K562 (cell line): ENCODE measurements at regions not wholly inside any gene's neighbourhood (a gene's known extent, or its start where the extent isn't known, plus 50 kb on each side); places are given as distances from the start of the nearest gene placed in this dataset.

Experiments used
- ATAC-seq: fragments of 200-7000 bp; cut with Tn5 transposase; 3 replicates; pipeline ENCODE4 v1.9.1; 2020; ENCODE audit warnings: moderate library complexity
- BruUV-seq: library from RNA; stranded (reverse); fragments of 400-500 nt; replicated peaks from 2 replicates; lab custom pipeline; 2021; lab: Mats Ljungman, UMichigan
- CTCF ChIA-PET: fragments of 300-600 bp; formaldehyde crosslinking; extraction: SDS; loops from one replicate; lab custom pipeline; 2021; ENCODE audit warnings: low intra/inter-chr PET ratio; lab: Yijun Ruan, JAX
- POLR2A ChIA-PET: fragments of 300-600, 350-650 bp; sonication (Branson Sonifier 250); formaldehyde crosslinking; extraction: SDS; loops from one replicate; lab custom pipeline; 2021; ENCODE audit warnings: antibody characterized with exemption, inconsistent platforms; lab: Yijun Ruan, JAX
- DNase-seq, 4 experiments: peaks; one replicate each; pipeline versions ENCODE4 v3.0.0 to v3.0.0-alpha.2; 2011 to 2018; ENCODE audit warnings: low spot score in 3 of 4, mixed read lengths in 3 of 4; ENCODE audit errors: extremely low read depth in 1 of 4
- FAIRE-seq: peaks from 2 replicates; lab custom pipeline; 2011; peaks lifted over from hg19 to GRCh38; lab: Jason Lieb, UNC
- H2AFZ ChIP-seq: 2 replicates; pipeline ENCODE4 v1.6.0; 2011; ENCODE audit warnings: low read depth, low read length, control low read depth, inconsistent platforms
- H3K27ac ChIP-seq: fragments of 200-600 bp; 3 replicates; pipeline ENCODE4 v1.8.0; 2011; ENCODE audit warnings: low read depth, mild to moderate bottlenecking, control low read depth, inconsistent platforms, low read length, moderate library complexity, mixed read lengths; ENCODE audit errors: extremely low read depth
- H3K27me3 ChIP-seq, 2 experiments: fragments of 300-600 bp in 1 of 2; 2 replicates in 1 of 2; 3 replicates in 1 of 2; pipeline versions ENCODE4 v1.6.0 to v1.8.0; 2011; ENCODE audit warnings: inconsistent platforms in 2 of 2, low read length in 2 of 2, mild to moderate bottlenecking in 1 of 2, mixed read lengths in 1 of 2, moderate library complexity in 1 of 2; ENCODE audit not compliant: control insufficient read depth in 2 of 2, insufficient read depth in 2 of 2
- H3K36me3 ChIP-seq: fragments of 300-600 bp; 3 replicates; pipeline ENCODE4 v1.8.0; 2011; ENCODE audit warnings: mild to moderate bottlenecking, low read length, inconsistent platforms; ENCODE audit not compliant: control insufficient read depth, insufficient read depth
- H3K4me1 ChIP-seq, 2 experiments: fragments of 200-600 bp in 1 of 2; replicated peaks in 1 of 2; 2 replicates in 1 of 2; 3 replicates in 1 of 2; pipeline versions ENCODE4 v1.5.1 to v1.8.0; 2011; ENCODE audit warnings: inconsistent platforms in 2 of 2, low read length in 2 of 2, mild to moderate bottlenecking in 1 of 2, mixed read lengths in 1 of 2, moderate library complexity in 1 of 2; ENCODE audit not compliant: control insufficient read depth in 2 of 2, insufficient read depth in 2 of 2
- H3K4me2 ChIP-seq: 2 replicates; pipeline ENCODE4 v1.6.1; 2011; ENCODE audit warnings: low read length, control low read depth, inconsistent platforms, mixed read lengths; ENCODE audit not compliant: insufficient read depth
- H3K4me3 ChIP-seq: fragments of 200-600 bp; sonication (generic), shearing (Covaris generic); 2 replicates; pipeline ENCODE4 v1.5.1; 2016; ENCODE audit warnings: control low read depth, inconsistent platforms
- H3K79me2 ChIP-seq: fragments of 200-600 bp; 3 replicates; pipeline ENCODE4 v1.8.0; 2011; ENCODE audit warnings: low read length, inconsistent platforms; ENCODE audit not compliant: control insufficient read depth, insufficient read depth
- H3K9ac ChIP-seq, 2 experiments: 2 replicates each; pipeline versions ENCODE4 v1.6.0 to v1.6.1; 2011; ENCODE audit warnings: low read depth in 2 of 2, low read length in 2 of 2, control low read depth in 1 of 2, inconsistent platforms in 1 of 2, mild to moderate bottlenecking in 1 of 2, mixed read lengths in 1 of 2; ENCODE audit not compliant: insufficient read depth in 1 of 2
- H3K9me1 ChIP-seq: one replicate; pipeline ENCODE4 v1.6.0; 2011; ENCODE audit warnings: inconsistent platforms, mild to moderate bottlenecking, low read length, moderate library complexity; ENCODE audit not compliant: control insufficient read depth, insufficient read depth
- H3K9me3 ChIP-seq: replicated peaks from 2 replicates; pipeline ENCODE4 v1.5.1; 2011; ENCODE audit warnings: low read depth, low read length, inconsistent platforms; ENCODE audit not compliant: control insufficient read depth, insufficient read depth
- H4K20me1 ChIP-seq: replicated peaks from 2 replicates; pipeline ENCODE4 v1.6.1; 2011; ENCODE audit warnings: low read length, inconsistent platforms, mixed read lengths; ENCODE audit not compliant: control insufficient read depth, insufficient read depth
- HMGXB4 ChIP-seq: sonication (generic); formaldehyde crosslinking; IDR thresholded peaks from 2 replicates; pipeline ENCODE4 v1.8.1; 2023; ENCODE audit warnings: mild to moderate bottlenecking, missing genetic modification reagents
- KLF1 ChIP-seq: fragments of 450-650 bp; IDR thresholded peaks from 2 replicates; pipeline ENCODE4 v1.6.1; 2016; ENCODE audit warnings: missing genetic modification characterization, missing compliant biosample characterization
- MLX ChIP-seq, 2 experiments: fragments of 450-650 bp in 1 of 2; sonication (generic) in 1 of 2; formaldehyde crosslinking; conservative IDR thresholded peaks; 2 replicates each; pipeline versions ENCODE4 v1.4.0 to v1.8.1; 2020 to 2022; ENCODE audit warnings: mild to moderate bottlenecking in 1 of 2, missing genetic modification reagents in 1 of 2
- RFX7 ChIP-seq: fragments of 250-450 bp; sonication (Bioruptor Pico); IDR thresholded peaks from 2 replicates; pipeline ENCODE4 v1.5.1; 2021; ENCODE audit warnings: mild to moderate bottlenecking
- WGBS: fragments of 100-300 bp; shearing (Covaris generic); methylation state at CpG from one replicate; pipeline ENCODE4 v1.1.6; 2016; ENCODE audit warnings: low coverage, mixed read lengths; ENCODE audit not compliant: insufficient coverage; ENCODE audit errors: missing lambda C conversion rate; 5-methylcytosine and 5-hydroxymethylcytosine counted together
- in situ Hi-C: fragments of 300-500 bp; cut with MboI; formaldehyde crosslinking; loops from 4 replicates; pipeline ENCODE4 v1.15.0; 2018; ENCODE audit warnings: inconsistent platforms, mixed read lengths
- intact Hi-C: fragments of 100-400 bp; cut with micrococcal nuclease; formaldehyde crosslinking; loops from 2 replicates; pipeline ENCODE4 v1.14.2; 2022

- intact Hi-C loops: loop anchor here (10.0 kb wide), 1 partner anchor 65 kb away; no protein-coding TSS in a partner anchor
- ATAC-seq: no peak
- Histone ChIP-seq H3K9me1 (no peaks in the 10 kb centered on the region), H3K4me1 (peaks cover 0 to 3% of the 10 kb centered on the region in 2 experiments; a peak in 1 of 5 replicates), H3K4me3 (no peak overlapping the region), H3K27ac (no peak overlapping the region), H3K79me2 (no peaks in the 10 kb centered on the region), H2AFZ (no peak overlapping the region), H3K4me2 (no peak overlapping the region), H3K27me3 (no peaks in the 10 kb centered on the region), H3K36me3 (no peaks in the 10 kb centered on the region), H3K9me3 (0 out of 2 replicates have a peak, but pooled peaks cover 2% of the 10 kb centered on the region), H4K20me1 (no peaks in the 10 kb centered on the region), H3K9ac (no peak overlapping the region)
- TF ChIP-seq KLF1 (tag) (no peak), HMGXB4 (CRISPR knock-in tag) (no peak), MLX (CRISPR knock-in tag; conservative IDR thresholded peaks at IDR 0.05) (no peak), RFX7 (no peak)
- in situ Hi-C loops: no loop called here
- no peak for FAIRE-seq
- no peak for DNase-seq
- ChIA-PET POLR2A (no interaction called here), CTCF (no interaction called here)
- WGBS: no CpG with 5 or more reads among the region's 1 CpG
- no TSS peak for BruUV-seq
Observed at GRCh38 chr3:106139826-106140225, 271.0 kb upstream of the CBLB start.
